GM21390 (cell line): ENCODE measurements at regions not wholly inside any gene's neighbourhood (a gene's known extent, or its start where the extent isn't known, plus 50 kb on each side); places are given as distances from the start of the nearest gene placed in this dataset.
"Not testable (repeated sequence)": the region's sequence is repeated elsewhere in the genome, so short reads cannot be mapped to it uniquely, and the experiment has no call there.

Experiments used
- ATAC-seq: cut with Tn5 transposase; IDR thresholded peaks from one replicate; pipeline ENCODE4 v1.9.1; 2021; ENCODE audit not compliant: unreplicated experiment

DNA sequence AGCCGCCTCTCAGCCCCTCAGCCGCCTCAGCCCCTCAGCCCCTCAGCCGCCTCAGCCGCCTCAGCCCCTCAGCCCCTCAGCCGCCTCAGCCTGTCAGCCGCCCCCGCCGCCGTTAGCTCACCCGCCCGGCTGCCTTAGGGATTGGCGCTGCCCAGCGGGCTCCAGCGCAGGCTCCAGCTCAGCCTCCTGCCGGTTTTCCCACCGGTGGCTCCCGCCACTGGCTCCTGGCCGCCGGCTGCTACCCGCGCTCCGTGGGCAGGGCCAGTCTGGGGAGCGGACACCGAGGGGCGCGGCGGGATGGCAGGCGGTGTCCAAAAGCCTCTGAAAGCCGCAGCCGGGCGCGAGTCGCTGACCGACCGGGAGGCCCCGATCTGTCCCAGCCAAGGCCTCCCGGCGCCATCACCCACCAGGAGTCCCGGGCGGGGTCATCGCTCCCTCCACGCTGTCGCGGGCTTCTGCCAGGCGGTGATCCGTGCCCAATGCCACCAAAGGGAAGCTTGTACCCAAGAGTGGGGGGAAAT is 1532.7 kb downstream of the REEP3 start:
- not testable (repeated sequence) for ATAC-seq

GRCh38 chr10:65054701-65055100 is 1533.5 kb downstream of the REEP3 start:
- not testable (repeated sequence) for ATAC-seq

DNA sequence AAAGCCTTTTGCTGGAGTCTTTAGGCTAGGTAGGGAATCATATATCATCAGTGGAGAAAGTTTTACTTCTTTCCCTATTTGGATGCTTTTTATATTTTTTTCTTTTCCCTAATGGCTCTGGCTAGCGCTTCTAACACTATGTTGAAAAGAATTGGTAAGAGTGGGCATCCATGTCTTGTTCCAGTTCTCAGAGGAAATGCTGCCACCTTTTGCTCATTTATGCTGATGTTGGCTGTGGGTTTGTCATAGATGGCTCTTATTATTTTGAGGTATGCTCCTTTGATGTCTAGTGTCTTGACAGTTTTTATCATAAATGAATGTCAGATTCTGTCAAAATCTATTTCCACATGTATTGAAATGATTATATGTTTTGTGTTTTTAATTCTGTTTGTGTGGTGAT is 1544.1 kb downstream of the REEP3 start:
- ATAC-seq = no peak

- ATAC-seq = no peak
These were observed 1562.0 kb downstream of the REEP3 start for GRCh38 chr10:65083222-65083621.

- ATAC-seq = no peak
These were observed 1569.8 kb downstream of the REEP3 start for GRCh38 chr10:65090991-65091390.

DNA sequence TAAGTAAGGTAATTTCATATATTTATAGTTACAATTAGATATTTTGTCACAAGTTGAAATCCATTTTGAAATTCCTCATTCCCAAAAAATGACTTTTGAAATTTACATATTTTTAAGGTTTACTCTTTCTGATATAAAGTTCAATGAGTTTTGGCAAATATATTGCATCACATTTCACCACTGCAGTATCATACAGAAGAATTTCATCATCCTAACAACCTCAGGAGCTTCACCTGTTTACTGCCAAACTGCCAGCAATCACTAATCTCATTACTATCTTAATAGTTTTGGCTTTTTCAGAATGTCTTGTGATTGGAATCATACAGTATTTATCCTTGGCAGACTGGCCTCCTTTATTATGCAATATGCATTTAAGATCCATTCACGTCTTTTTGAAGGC is 1578.9 kb downstream of the REEP3 start:
- ATAC-seq = no peak

GRCh38 chr10:65100881-65101280 is 1579.7 kb downstream of the REEP3 start:
- not testable (repeated sequence) for ATAC-seq

DNA sequence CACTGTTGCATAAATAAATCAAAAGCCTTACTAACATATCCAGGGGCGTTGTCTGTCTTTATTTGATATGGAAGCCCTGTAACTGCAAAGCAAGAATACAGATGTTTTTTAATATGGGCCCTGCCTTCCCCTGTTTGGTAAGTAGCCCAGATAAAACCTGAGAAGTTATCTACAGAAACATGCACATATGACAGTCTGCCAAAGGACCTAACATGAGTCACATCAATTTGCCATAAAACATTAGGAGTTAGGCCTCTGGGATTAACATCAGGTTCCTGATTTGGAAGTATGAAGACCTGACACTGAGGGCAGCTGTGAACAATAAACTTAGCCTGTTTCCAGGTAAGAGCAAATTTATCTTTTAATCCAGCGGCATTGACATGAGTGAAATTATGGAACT is 1588.8 kb downstream of the REEP3 start:
- ATAC-seq = no peak

DNA sequence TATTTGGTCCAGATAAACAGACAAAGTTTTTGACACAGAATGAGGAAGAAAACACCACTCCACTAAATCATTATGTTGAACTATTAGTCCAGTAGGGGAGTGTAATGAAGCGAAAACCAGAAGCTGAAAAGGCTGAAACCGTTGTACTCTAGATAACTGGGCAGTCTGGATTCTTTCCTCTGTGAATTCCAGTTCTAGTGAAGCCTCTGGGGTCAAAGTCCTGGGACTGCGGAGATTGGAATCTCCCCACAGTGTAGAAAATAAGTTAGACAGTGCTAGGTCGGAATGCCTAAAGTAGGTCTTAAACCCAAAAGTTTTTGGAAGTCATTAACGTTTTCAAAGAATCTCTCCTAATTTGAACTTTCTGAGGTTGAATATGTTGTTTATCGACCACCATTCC is 1589.9 kb downstream of the REEP3 start:
- ATAC-seq = not testable (repeated sequence)

GRCh38 chr10:65112573-65112972 is 1591.4 kb downstream of the REEP3 start:
- no peak for ATAC-seq

GRCh38 chr10:65123120-65123519 is 1601.9 kb downstream of the REEP3 start:
- ATAC-seq = no peak

DNA sequence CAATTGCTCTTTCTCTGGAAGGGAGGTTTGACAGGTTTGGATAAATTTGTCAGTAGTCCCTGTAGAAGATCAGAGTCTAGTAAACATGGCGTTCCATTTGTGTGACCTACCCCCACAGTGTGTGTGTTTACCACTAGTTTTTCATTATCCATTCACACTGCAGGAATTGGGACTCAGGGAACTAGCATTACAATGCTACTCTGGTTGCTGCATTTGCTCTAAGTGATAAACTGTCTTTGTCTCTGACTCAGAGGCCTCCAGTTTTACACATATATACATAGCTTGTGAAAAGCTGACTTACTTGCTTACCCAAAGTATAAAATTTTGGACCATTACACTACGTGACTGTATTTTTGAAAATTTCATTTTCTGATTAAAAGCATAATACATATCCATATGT is 1604.0 kb downstream of the REEP3 start:
- no peak for ATAC-seq

DNA sequence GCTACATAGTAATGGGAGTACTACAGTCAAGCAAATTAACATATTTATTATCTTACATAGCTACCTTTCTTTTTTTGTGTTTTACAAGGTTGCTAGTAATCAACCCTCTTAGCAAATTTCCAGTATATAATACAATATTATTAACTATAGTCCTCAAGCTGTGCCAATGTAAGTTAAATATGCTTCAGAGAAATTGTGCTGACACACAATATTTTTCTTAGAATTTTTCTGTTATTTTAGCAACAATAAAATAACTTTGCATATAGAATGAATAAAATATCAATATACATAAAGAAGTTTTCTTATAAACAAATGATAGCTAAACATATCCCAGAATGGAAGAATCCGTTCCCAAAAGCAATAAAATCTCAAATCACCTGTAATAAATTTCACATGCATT is 1605.1 kb downstream of the REEP3 start:
- ATAC-seq = no peak

DNA sequence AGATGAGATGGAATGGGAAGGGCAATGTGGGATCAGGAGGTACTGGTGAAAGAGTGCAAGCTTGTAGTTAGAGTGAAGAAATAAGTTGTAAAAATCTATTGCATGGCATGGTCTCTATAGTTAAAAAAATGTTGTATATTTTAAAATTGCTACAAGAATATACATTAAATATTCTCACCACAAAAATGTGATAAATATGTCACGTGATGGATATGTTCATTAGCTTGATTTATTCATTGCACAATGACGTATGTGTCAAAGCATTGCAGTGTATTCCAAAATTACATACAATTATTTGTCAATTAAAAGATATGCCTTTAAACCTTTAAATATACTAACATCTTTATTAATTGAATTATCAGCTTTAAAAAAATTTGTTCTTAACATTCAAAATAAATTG is 1607.1 kb downstream of the REEP3 start:
- ATAC-seq = no peak

DNA sequence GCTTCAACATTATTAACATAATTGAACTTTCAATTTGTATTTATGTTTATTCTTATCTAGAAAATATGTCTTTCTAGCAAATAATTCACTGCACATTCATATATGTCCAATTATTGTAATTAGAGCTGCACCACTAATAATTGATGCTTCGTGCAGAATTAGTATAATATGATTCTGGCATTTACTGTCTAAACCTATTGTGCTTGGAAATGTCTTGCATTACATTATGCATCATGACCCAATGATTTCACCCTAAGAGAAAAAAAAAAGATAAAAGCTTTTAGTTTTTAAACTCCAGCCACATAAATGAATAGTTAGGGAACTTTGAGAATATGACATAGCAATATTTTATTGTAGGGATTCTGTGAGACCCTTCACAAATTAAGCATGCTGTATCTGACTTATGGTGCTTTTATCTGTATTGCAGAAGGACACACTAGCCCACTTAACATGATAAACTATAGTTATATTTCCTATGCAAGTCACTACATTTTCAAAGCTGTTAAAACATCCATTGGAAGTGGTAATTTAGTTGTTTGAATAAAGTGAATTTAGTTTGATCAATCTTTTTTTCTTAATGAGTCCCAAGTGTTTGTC is 1609.1 kb downstream of the REEP3 start:
- ATAC-seq = no peak

- ATAC-seq = no peak
These were observed 1612.5 kb downstream of the REEP3 start for GRCh38 chr10:65133652-65134051.

DNA sequence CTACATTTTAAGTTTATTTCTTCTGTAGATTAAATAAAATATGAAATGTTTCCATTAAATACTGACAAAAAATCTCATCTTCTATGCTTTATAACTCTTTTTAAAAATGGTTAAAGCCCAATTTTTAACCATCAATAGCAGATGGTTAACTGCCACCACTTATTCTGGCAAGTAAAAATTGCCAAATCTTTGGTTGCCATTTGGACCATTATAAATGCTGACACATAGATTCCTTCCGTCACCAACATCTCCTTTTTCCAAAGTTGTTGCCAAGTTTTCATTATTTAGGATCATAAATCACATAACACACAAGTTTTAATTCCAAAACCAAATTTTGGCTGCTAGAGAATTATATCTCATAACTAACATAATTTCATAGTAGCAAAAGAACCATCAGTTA is 1614.3 kb downstream of the REEP3 start:
- ATAC-seq = no peak

GRCh38 chr10:65142641-65143435 is 1621.6 kb downstream of the REEP3 start:
- no peak for ATAC-seq

- ATAC-seq = no peak
These were observed 1622.5 kb downstream of the REEP3 start for GRCh38 chr10:65143723-65144122.

- ATAC-seq = no peak
These were observed 1628.7 kb downstream of the REEP3 start for GRCh38 chr10:65149878-65150277.

- ATAC-seq = no peak
These were observed 1645.1 kb downstream of the REEP3 start for GRCh38 chr10:65166272-65166671.

GRCh38 chr10:65172249-65172648 is 1651.0 kb downstream of the REEP3 start:
- no peak for ATAC-seq
